DOHH2 (cell line): ENCODE measurements at regions not wholly inside any gene's neighbourhood (a gene's known extent, or its start where the extent isn't known, plus 50 kb on each side); places are given as distances from the start of the nearest gene placed in this dataset.

Experiments used
- CTCF ChIP-seq: fragments of 200-600 bp; sonication (generic); IDR thresholded peaks from one replicate; pipeline ENCODE4 v1.5.1; 2014; ENCODE audit warnings: antibody characterized with exemption, mild to moderate bottlenecking, low read depth, low read length; ENCODE audit not compliant: poor library complexity, severe bottlenecking
- EZH2phosphoT487 ChIP-seq: fragments of 200-600 bp; sonication (generic); IDR thresholded peaks from 2 replicates; pipeline ENCODE4 v1.6.1; 2017; ENCODE audit warnings: borderline replicate concordance, mild to moderate bottlenecking, antibody characterized with exemption, low read length, moderate library complexity, mixed read lengths

DNA sequence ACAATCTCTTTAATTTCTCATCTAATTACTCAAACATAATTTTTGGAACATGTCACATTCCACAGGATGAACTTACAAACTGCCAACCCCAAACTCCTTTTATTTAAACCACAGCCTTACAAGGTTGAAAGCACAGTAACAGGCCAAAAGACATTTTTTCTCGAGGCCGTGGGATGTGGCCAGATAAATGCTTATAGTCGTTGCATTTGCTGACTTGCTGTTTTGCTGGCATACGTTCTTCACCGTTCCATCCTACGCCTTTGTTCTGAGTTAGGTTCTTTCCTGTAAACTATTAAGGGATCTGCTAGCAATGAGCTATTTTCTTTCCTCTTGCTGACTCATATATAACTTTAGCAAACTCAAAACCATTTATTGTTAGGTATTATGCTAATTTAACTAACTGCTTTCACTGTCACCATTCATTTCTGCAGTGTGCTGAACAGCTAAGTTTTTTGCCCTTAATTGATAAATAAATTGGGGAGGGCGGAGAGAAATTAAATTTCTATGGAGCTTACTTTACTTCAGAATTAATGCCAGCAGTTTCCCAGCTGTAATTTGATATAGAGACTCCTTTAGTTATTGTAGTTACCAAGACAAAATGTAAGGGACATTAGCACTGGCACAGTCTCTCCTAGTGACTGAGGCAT lies 135.1 kb upstream of the PACRGL start:
- TF ChIP-seq CTCF (no peak), EZH2phosphoT487 (no peak)
